ENCODE measurements at regions not wholly inside any gene's neighbourhood (a gene's known extent, or its start where the extent isn't known, plus 50 kb on each side); places are given as distances from the start of the nearest gene placed in this dataset.

GRCh38 chr9:89739916-89740315 lies 135.1 kb downstream of the GADD45G start:
- Histone ChIP-seq H3K4ac (ENCODE audit: low read depth, low read length) (no peak overlapping the region), H2BK12ac (ENCODE audit: low read length) (peak overlapping the region; percentile 23), H3K4me2 (ENCODE audit: low read length) (no peak overlapping the region), H3K79me1 (ENCODE audit: low read length) (peaks cover 29% of the 10 kb centered on the region), H2BK5ac (ENCODE audit: low read depth, low read length, poor library complexity) (peak overlapping the region; percentile 18), H3K27ac (ENCODE audit: low read depth, low read length) (peak overlapping the region; percentile 2), H3K9ac (ENCODE audit: low read length) (no peak overlapping the region), H4K8ac (ENCODE audit: low read depth, low read length) (no peak overlapping the region), H3K4me1 (ENCODE audit: control insufficient read depth in 1 of 2, insufficient read depth in 2 of 2, low read length in 2 of 2) (peaks cover 27 to 28% of the 10 kb centered on the region in 2 experiments), H2BK120ac (ENCODE audit: insufficient read depth, low read length, poor library complexity) (peak overlapping the region; percentile 40), H2AK5ac (ENCODE audit: low read length) (peak overlapping the region; percentile 31), H2AFZ (ENCODE audit: insufficient read depth, low read length, poor library complexity) (peak overlapping the region; percentile 50), H4K91ac (ENCODE audit: low read depth, low read length) (peak overlapping the region; percentile 74), H3K4me3 (ENCODE audit: low read depth, low read length) (no peak overlapping the region), H3K14ac (ENCODE audit: low read length) (peak overlapping the region; percentile 72), H3K36me3 (ENCODE audit: control insufficient read depth in 1 of 2, insufficient read depth in 2 of 2, low read length in 2 of 2) (no peaks in the 10 kb centered on the region), H3K9me3 (ENCODE audit: insufficient read depth, low read depth, low read length) (peaks cover 5% of the 10 kb centered on the region), H3K79me2 (ENCODE audit: control insufficient read depth, insufficient read depth, low read length, poor library complexity) (peaks cover 4% of the 10 kb centered on the region), H4K12ac (ENCODE audit: low read depth, low read length) (peak overlapping the region; percentile 7), H3K18ac (ENCODE audit: low read length) (peak overlapping the region; percentile 23), H3K27me3 (ENCODE audit: insufficient read depth, low read length) (no peaks in the 10 kb centered on the region), H3K23ac (ENCODE audit: low read length) (no peak overlapping the region)
- DNase-seq = no peak
- WGBS (ENCODE audit: extremely low coverage, insufficient coverage, insufficient read length) = no CpG with 5 or more reads among the region's 9 CpGs

DNA sequence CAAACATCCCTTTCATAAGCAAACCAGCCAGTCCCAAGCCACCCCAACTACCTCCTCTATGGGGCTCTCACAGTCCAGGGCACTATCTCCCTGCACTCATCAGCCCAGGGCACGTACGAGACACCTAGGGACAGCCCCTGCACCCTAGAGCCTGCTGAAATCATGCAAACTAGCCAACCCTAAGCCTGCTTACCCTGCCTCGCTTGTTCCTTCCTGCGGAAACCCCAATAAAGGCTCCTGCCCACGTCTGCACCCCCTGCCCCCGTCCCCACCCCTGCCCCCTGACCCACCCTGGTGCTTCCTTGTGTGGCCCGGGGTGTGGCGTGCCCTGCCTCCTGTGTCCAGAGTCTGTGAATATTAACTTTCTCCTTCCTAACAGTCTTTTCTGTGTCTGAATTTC lies 135.9 kb downstream of the GADD45G start:
- Histone ChIP-seq H2AK5ac (ENCODE audit: low read length) (peak overlapping the region; percentile 85), H3K18ac (ENCODE audit: low read length) (peak overlapping the region; percentile 22), H3K27me3 (ENCODE audit: insufficient read depth, low read length) (no peaks in the 10 kb centered on the region), H3K9me3 (ENCODE audit: insufficient read depth, low read depth, low read length) (peaks cover 5% of the 10 kb centered on the region), H3K4ac (ENCODE audit: low read depth, low read length) (no peak overlapping the region), H2AFZ (ENCODE audit: insufficient read depth, low read length, poor library complexity) (no peak overlapping the region), H2BK120ac (ENCODE audit: insufficient read depth, low read length, poor library complexity) (peak overlapping the region; percentile 59), H3K36me3 (ENCODE audit: control insufficient read depth in 1 of 2, insufficient read depth in 2 of 2, low read length in 2 of 2) (no peaks in the 10 kb centered on the region), H4K12ac (ENCODE audit: low read depth, low read length) (no peak overlapping the region), H3K9ac (ENCODE audit: low read length) (no peak overlapping the region), H3K4me1 (ENCODE audit: control insufficient read depth in 1 of 2, insufficient read depth in 2 of 2, low read length in 2 of 2) (peaks cover 30 to 32% of the 10 kb centered on the region in 2 experiments), H2BK12ac (ENCODE audit: low read length) (peak overlapping the region; percentile 19), H2BK5ac (ENCODE audit: low read depth, low read length, poor library complexity) (peak overlapping the region; percentile 12), H3K23ac (ENCODE audit: low read length) (no peak overlapping the region), H3K4me3 (ENCODE audit: low read depth, low read length) (no peak overlapping the region), H4K91ac (ENCODE audit: low read depth, low read length) (peak overlapping the region; percentile 72), H3K79me2 (ENCODE audit: control insufficient read depth, insufficient read depth, low read length, poor library complexity) (peaks cover 4% of the 10 kb centered on the region), H3K4me2 (ENCODE audit: low read length) (no peak overlapping the region), H3K27ac (ENCODE audit: low read depth, low read length) (no peak overlapping the region), H3K14ac (ENCODE audit: low read length) (peak overlapping the region; percentile 52), H4K8ac (ENCODE audit: low read depth, low read length) (no peak overlapping the region), H3K79me1 (ENCODE audit: low read length) (peaks cover 37% of the 10 kb centered on the region)
- no peak for DNase-seq
- WGBS (ENCODE audit: extremely low coverage, insufficient coverage, insufficient read length) = no CpG with 5 or more reads among the region's 8 CpGs

DNA sequence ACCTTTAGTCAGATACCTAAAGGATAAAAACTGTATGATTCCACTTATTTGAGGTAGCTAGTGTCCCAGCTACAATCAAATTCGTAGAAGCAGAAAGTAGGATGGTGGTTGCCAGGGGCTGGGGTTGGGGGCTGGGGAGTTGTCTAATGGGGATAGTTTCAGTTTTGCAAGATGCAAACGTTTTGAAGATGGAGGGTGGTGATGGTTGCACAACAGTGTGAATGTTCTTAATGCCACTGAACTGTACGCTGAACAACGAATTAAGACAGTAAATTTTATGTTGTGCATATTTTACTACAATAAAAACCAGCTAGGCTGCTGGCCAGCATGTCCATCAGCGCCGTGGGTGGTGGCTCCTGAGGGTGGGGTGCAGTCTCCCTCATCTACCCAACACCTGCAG lies 137.8 kb downstream of the GADD45G start:
- no CpG with 5 or more reads among the region's 6 CpGs for WGBS (ENCODE audit: extremely low coverage, insufficient coverage, insufficient read length)

GRCh38 chr9:89743216-89743572 lies 138.4 kb downstream of the GADD45G start:
- H3K4ac ChIP-seq (ENCODE audit: low read depth, low read length) = peak overlapping the region; percentile 56
- H2BK120ac ChIP-seq (ENCODE audit: insufficient read depth, low read length, poor library complexity) = peak overlapping the region; percentile 97
- H2BK12ac ChIP-seq (ENCODE audit: low read length) = peak overlapping the region; percentile 89
- peaks cover 47 to 51% of the 10 kb centered on the region in 2 experiments for H3K4me1 ChIP-seq (ENCODE audit: control insufficient read depth in 1 of 2, insufficient read depth in 2 of 2, low read length in 2 of 2)
- peak overlapping the region; percentile 98 for H4K91ac ChIP-seq (ENCODE audit: low read depth, low read length)
- H3K18ac ChIP-seq (ENCODE audit: low read length) = peak overlapping the region; percentile 73
- H4K8ac ChIP-seq (ENCODE audit: low read depth, low read length) = peak overlapping the region; percentile 82
- peak overlapping the region; percentile 25 for H4K12ac ChIP-seq (ENCODE audit: low read depth, low read length)
- H3K79me1 ChIP-seq (ENCODE audit: low read length) = peaks cover 55% of the 10 kb centered on the region
- no peaks in the 10 kb centered on the region for H3K36me3 ChIP-seq (ENCODE audit: control insufficient read depth in 1 of 2, insufficient read depth in 2 of 2, low read length in 2 of 2)
- H3K27ac ChIP-seq (ENCODE audit: low read depth, low read length) = peak overlapping the region; percentile 92
- H3K9ac ChIP-seq (ENCODE audit: low read length) = no peak overlapping the region
- peak overlapping the region; percentile 3 for H3K4me2 ChIP-seq (ENCODE audit: low read length)
- H3K4me3 ChIP-seq (ENCODE audit: low read depth, low read length) = no peak overlapping the region
- H2AFZ ChIP-seq (ENCODE audit: insufficient read depth, low read length, poor library complexity) = peak overlapping the region; percentile 20
- H3K27me3 ChIP-seq (ENCODE audit: insufficient read depth, low read length) = no peaks in the 10 kb centered on the region
- H3K23ac ChIP-seq (ENCODE audit: low read length) = no peak overlapping the region
- H2AK5ac ChIP-seq (ENCODE audit: low read length) = peak overlapping the region; percentile 96
- H2BK5ac ChIP-seq (ENCODE audit: low read depth, low read length, poor library complexity) = peak overlapping the region; percentile 97
- no peak for DNase-seq
- WGBS (ENCODE audit: extremely low coverage, insufficient coverage, insufficient read length) = no CpG with 5 or more reads among the region's 5 CpGs
- peaks cover 6% of the 10 kb centered on the region for H3K9me3 ChIP-seq (ENCODE audit: insufficient read depth, low read depth, low read length)
- H3K79me2 ChIP-seq (ENCODE audit: control insufficient read depth, insufficient read depth, low read length, poor library complexity) = peaks cover 7% of the 10 kb centered on the region
- peak overlapping the region; percentile 89 for H3K14ac ChIP-seq (ENCODE audit: low read length)

More for the DNA sequence above, 137.8 kb downstream of the GADD45G start:
- H2BK120ac ChIP-seq (ENCODE audit: insufficient read depth, low read length, poor library complexity) = peak overlapping the region; percentile 97
- H3K4me1 ChIP-seq (ENCODE audit: control insufficient read depth in 1 of 2, insufficient read depth in 2 of 2, low read length in 2 of 2) = peaks cover 45 to 47% of the 10 kb centered on the region in 2 experiments
- H3K18ac ChIP-seq (ENCODE audit: low read length) = peak overlapping the region; percentile 73
- H3K79me2 ChIP-seq (ENCODE audit: control insufficient read depth, insufficient read depth, low read length, poor library complexity) = peaks cover 7% of the 10 kb centered on the region
- peak overlapping the region; percentile 89 for H3K14ac ChIP-seq (ENCODE audit: low read length)
- peak overlapping the region; percentile 56 for H3K4ac ChIP-seq (ENCODE audit: low read depth, low read length)
- no peak overlapping the region for H4K12ac ChIP-seq (ENCODE audit: low read depth, low read length)
- peaks cover 6% of the 10 kb centered on the region for H3K9me3 ChIP-seq (ENCODE audit: insufficient read depth, low read depth, low read length)
- peak overlapping the region; percentile 92 for H3K27ac ChIP-seq (ENCODE audit: low read depth, low read length)
- H3K9ac ChIP-seq (ENCODE audit: low read length) = peak overlapping the region; percentile 11
- peaks cover 54% of the 10 kb centered on the region for H3K79me1 ChIP-seq (ENCODE audit: low read length)
- H3K4me2 ChIP-seq (ENCODE audit: low read length) = peak overlapping the region; percentile 3
- peak overlapping the region; percentile 97 for H2BK5ac ChIP-seq (ENCODE audit: low read depth, low read length, poor library complexity)
- H2AFZ ChIP-seq (ENCODE audit: insufficient read depth, low read length, poor library complexity) = peak overlapping the region; percentile 20
- no peaks in the 10 kb centered on the region for H3K27me3 ChIP-seq (ENCODE audit: insufficient read depth, low read length)
- H2BK12ac ChIP-seq (ENCODE audit: low read length) = peak overlapping the region; percentile 89
- no peak for DNase-seq
- H2AK5ac ChIP-seq (ENCODE audit: low read length) = peak overlapping the region; percentile 96
- H3K23ac ChIP-seq (ENCODE audit: low read length) = no peak overlapping the region
- peak overlapping the region; percentile 98 for H4K91ac ChIP-seq (ENCODE audit: low read depth, low read length)
- peak overlapping the region; percentile 4 for H3K4me3 ChIP-seq (ENCODE audit: low read depth, low read length)
- no peaks in the 10 kb centered on the region for H3K36me3 ChIP-seq (ENCODE audit: control insufficient read depth in 1 of 2, insufficient read depth in 2 of 2, low read length in 2 of 2)
- peak overlapping the region; percentile 82 for H4K8ac ChIP-seq (ENCODE audit: low read depth, low read length)
